Suprapubic skin (tissue), 3 donors: ENCODE measurements at regions not wholly inside any gene's neighbourhood (a gene's known extent, or its start where the extent isn't known, plus 50 kb on each side); places are given as distances from the start of the nearest gene placed in this dataset.

Source experiments
- EP300 ChIP-seq: sonication (generic); formaldehyde crosslinking; IDR thresholded peaks from one replicate; pipeline ENCODE4 v1.6.1; 2017; ENCODE audit warnings: antibody characterized with exemption
- POLR2A ChIP-seq, 2 donors: fragments of 450-650 bp; IDR thresholded peaks; one replicate each; pipeline ENCODE4 v1.6.1; 2017; ENCODE audit warnings: antibody characterized with exemption in 2 of 2, mild to moderate bottlenecking in 2 of 2, moderate library complexity in 2 of 2
- TF ChIP-seq, protein P1 (sequence below), 2 donors: fragments of 200-600 bp in 1 of 2; fragments of 450-650 bp in 1 of 2; sonication (generic) in 1 of 2; IDR thresholded peaks; one replicate each; pipeline ENCODE4 v1.5.1; 2016 to 2019; ENCODE audit warnings: antibody characterized with exemption in 2 of 2, mild to moderate bottlenecking in 1 of 2, moderate library complexity in 1 of 2

DNA sequence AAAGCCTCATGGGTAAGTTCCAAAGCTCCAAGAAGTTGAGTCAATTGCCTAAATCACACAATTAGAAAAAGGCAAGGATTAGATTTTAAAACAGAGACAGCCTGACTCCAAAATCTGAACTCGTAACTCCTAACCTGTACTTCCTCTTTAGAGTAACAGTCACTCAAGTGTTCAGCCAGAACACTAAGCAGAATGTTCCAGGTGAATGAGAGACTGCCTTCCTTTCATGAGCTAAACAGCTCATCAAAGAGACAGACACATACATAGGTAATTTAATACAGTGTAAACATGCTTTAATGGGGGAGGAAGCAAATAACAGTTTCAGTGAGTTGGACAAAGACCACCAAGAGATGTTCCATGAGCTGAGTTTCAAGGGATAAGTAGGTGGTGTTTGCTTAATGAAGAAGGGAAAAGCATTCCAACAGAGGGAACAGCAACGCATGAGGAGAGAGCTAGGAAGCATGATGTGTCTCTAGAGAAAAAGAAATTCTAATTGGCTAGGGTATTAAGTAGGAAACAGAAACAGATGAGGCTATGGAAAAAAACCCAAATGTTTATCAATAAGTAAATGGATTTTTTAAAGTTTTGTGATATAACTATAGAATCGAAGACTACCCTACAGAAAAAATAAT is 403.9 kb downstream of the MED13L start:
- TF ChIP-seq POLR2A (IDR thresholded peaks at IDR 0.05), result no peak
- TF ChIP-seq, protein P1, sequence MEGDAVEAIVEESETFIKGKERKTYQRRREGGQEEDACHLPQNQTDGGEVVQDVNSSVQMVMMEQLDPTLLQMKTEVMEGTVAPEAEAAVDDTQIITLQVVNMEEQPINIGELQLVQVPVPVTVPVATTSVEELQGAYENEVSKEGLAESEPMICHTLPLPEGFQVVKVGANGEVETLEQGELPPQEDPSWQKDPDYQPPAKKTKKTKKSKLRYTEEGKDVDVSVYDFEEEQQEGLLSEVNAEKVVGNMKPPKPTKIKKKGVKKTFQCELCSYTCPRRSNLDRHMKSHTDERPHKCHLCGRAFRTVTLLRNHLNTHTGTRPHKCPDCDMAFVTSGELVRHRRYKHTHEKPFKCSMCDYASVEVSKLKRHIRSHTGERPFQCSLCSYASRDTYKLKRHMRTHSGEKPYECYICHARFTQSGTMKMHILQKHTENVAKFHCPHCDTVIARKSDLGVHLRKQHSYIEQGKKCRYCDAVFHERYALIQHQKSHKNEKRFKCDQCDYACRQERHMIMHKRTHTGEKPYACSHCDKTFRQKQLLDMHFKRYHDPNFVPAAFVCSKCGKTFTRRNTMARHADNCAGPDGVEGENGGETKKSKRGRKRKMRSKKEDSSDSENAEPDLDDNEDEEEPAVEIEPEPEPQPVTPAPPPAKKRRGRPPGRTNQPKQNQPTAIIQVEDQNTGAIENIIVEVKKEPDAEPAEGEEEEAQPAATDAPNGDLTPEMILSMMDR (IDR thresholded peaks at IDR 0.05), result no peak
- TF ChIP-seq EP300, result no peak
